ENCODE measurements at regions not wholly inside any gene's neighbourhood (a gene's known extent, or its start where the extent isn't known, plus 50 kb on each side); places are given as distances from the start of the nearest gene placed in this dataset.

DNA sequence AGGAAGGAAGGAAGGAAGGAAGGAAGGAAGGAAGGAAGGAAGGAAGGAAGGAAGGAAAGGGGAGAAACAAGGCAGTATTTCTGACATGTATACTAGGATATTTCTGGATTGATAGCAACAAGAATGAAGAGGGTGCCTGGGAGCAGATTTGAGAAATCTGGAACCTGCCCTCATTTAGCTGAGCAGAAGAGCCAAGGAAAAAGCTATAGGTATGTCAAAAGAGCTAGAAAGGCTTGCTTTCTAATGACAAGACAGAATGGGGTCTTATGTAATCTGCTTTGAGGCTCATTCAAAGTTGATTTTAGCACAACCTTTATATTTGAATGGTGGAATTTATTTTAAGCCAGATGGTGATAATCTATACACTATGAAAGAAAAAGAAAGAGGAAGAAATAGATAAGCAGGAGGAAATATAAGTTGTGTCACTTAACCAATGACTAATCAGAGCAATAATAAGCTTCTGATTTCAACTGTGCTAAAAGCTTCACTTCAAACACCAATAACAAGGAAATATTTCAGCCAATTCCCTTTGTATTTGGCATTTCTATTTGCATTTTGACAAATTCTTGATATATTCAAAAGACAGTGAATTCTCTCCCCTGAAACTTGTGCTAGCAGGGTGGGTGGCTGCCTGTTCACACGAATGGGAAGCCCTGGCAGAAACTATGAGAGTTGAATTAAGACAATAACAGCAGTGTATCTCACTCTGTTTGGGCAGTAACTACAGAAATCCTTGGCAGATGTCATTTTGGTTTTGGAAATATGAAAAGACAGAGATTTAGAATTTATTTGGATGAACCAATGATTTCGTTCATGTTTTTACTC is 76.3 kb upstream of the FLRT2 start:
- TF ChIP-seq, protein P1, sequence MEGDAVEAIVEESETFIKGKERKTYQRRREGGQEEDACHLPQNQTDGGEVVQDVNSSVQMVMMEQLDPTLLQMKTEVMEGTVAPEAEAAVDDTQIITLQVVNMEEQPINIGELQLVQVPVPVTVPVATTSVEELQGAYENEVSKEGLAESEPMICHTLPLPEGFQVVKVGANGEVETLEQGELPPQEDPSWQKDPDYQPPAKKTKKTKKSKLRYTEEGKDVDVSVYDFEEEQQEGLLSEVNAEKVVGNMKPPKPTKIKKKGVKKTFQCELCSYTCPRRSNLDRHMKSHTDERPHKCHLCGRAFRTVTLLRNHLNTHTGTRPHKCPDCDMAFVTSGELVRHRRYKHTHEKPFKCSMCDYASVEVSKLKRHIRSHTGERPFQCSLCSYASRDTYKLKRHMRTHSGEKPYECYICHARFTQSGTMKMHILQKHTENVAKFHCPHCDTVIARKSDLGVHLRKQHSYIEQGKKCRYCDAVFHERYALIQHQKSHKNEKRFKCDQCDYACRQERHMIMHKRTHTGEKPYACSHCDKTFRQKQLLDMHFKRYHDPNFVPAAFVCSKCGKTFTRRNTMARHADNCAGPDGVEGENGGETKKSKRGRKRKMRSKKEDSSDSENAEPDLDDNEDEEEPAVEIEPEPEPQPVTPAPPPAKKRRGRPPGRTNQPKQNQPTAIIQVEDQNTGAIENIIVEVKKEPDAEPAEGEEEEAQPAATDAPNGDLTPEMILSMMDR (IDR thresholded peaks at IDR 0.05; ENCODE audit: borderline replicate concordance, extremely low read depth, low read length, poor library complexity, severe bottlenecking): no peak
- TF ChIP-seq EZH2 (IDR thresholded peaks at IDR 0.05; ENCODE audit: borderline replicate concordance, low read depth, low read length, severe bottlenecking): no peak

Data from DND-41 (cell line).